Endothelial cell (in vitro differentiated cells): ENCODE measurements at regions not wholly inside any gene's neighbourhood (a gene's known extent, or its start where the extent isn't known, plus 50 kb on each side); places are given as distances from the start of the nearest gene placed in this dataset.

Source experiments
- DNase-seq: peaks from one replicate; pipeline ENCODE4 v3.0.0; 2021; ENCODE audit warnings: low spot score
- H3K27ac Mint-ChIP-seq: one replicate; pipeline ENCODE4 v1.8.0; 2021; ENCODE audit warnings: mixed read lengths, inconsistent platforms; ENCODE audit not compliant: unreplicated experiment
- H3K27me3 Mint-ChIP-seq: one replicate; pipeline ENCODE4 v1.8.0; 2021; ENCODE audit warnings: mild to moderate bottlenecking, moderate library complexity, mixed read lengths, inconsistent platforms; ENCODE audit not compliant: unreplicated experiment
- H3K36me3 Mint-ChIP-seq: one replicate; pipeline ENCODE4 v1.8.0; 2021; ENCODE audit warnings: mild to moderate bottlenecking, low read depth, mixed read lengths, inconsistent platforms; ENCODE audit not compliant: unreplicated experiment
- H3K4me1 Mint-ChIP-seq: one replicate; pipeline ENCODE4 v1.8.0; 2021; ENCODE audit warnings: mild to moderate bottlenecking, mixed read lengths, inconsistent platforms; ENCODE audit not compliant: unreplicated experiment
- H3K4me3 Mint-ChIP-seq: one replicate; pipeline ENCODE4 v1.8.0; 2021; ENCODE audit warnings: mild to moderate bottlenecking, mixed read lengths, inconsistent platforms; ENCODE audit not compliant: unreplicated experiment
- H3K9me3 Mint-ChIP-seq: one replicate; pipeline ENCODE4 v1.8.0; 2021; ENCODE audit warnings: mixed read lengths, inconsistent platforms; ENCODE audit not compliant: unreplicated experiment
- TF ChIP-seq, protein P1 (sequence below): fragments of 200-600 bp; sonication (generic); IDR thresholded peaks from one replicate; pipeline ENCODE4 v1.5.0; 2021; ENCODE audit warnings: antibody characterized with exemption; ENCODE audit not compliant: unreplicated experiment

DNA sequence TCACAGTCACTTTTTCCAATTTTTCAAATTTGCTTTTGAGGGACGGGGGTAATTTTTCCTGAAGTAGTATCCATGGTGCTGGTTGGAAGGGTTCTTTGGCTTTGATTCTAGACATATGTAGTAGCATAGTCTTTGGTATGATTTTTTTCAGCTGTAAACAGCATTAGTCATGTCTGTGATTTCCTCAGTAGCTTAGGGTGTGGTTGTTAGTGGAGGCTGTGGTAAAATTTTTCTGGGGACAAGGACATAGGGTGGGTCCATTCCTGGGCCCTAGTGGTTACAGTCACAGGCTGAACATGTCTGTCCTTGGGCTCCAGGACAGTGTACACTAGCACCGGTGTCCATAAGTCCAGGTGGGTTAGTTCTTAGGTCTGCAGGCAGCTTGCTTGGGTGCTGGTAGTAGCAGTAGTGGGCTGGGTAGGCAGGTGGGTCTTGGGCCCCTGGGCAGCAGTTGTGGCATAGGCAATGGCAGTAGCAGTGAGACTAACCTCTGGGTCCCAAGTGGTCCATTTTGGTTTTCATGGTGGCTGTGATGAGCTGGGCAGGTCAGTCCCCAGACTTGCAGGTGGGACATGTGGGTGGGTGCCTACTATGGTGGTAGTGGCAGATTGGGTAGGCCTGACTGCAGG is 100.0 kb upstream of the CXCL14 start:
- H3K27me3 Mint-ChIP-seq = no peaks in the 10 kb centered on the region
- TF ChIP-seq, protein P1, sequence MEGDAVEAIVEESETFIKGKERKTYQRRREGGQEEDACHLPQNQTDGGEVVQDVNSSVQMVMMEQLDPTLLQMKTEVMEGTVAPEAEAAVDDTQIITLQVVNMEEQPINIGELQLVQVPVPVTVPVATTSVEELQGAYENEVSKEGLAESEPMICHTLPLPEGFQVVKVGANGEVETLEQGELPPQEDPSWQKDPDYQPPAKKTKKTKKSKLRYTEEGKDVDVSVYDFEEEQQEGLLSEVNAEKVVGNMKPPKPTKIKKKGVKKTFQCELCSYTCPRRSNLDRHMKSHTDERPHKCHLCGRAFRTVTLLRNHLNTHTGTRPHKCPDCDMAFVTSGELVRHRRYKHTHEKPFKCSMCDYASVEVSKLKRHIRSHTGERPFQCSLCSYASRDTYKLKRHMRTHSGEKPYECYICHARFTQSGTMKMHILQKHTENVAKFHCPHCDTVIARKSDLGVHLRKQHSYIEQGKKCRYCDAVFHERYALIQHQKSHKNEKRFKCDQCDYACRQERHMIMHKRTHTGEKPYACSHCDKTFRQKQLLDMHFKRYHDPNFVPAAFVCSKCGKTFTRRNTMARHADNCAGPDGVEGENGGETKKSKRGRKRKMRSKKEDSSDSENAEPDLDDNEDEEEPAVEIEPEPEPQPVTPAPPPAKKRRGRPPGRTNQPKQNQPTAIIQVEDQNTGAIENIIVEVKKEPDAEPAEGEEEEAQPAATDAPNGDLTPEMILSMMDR = no peak
- H3K9me3 Mint-ChIP-seq = no peaks in the 10 kb centered on the region
- no peak for DNase-seq
- no peak overlapping the region for H3K4me3 Mint-ChIP-seq
- H3K4me1 Mint-ChIP-seq = no peaks in the 10 kb centered on the region
- no peak overlapping the region for H3K27ac Mint-ChIP-seq
- no peaks in the 10 kb centered on the region for H3K36me3 Mint-ChIP-seq

DNA sequence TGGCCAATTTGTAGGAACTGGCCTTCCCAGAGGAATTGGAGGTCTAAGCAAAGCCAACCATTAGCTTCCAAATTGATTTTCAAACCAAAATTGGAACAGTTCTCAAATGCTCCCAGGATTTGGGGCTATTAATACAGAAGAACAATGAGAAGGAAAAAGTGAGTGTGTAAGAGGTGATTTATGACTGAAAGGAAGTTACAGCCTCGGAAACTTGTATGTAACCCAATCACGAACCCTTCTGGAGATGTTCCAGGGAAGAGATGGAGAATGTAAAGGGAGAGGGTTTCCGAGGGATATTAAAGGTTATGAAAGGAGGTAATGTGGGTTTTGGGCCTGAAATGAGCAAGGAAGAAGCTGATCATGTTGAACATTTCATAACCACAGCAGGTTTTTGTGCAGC is 93.2 kb upstream of the CXCL14 start:
- peaks cover 5% of the 10 kb centered on the region for H3K4me1 Mint-ChIP-seq
- H3K27me3 Mint-ChIP-seq = peaks cover 2% of the 10 kb centered on the region
- TF ChIP-seq, protein P1 = no peak
- H3K36me3 Mint-ChIP-seq = no peaks in the 10 kb centered on the region
- no peak overlapping the region for H3K4me3 Mint-ChIP-seq
- no peak overlapping the region for H3K27ac Mint-ChIP-seq
- DNase-seq = no peak
- no peaks in the 10 kb centered on the region for H3K9me3 Mint-ChIP-seq

DNA sequence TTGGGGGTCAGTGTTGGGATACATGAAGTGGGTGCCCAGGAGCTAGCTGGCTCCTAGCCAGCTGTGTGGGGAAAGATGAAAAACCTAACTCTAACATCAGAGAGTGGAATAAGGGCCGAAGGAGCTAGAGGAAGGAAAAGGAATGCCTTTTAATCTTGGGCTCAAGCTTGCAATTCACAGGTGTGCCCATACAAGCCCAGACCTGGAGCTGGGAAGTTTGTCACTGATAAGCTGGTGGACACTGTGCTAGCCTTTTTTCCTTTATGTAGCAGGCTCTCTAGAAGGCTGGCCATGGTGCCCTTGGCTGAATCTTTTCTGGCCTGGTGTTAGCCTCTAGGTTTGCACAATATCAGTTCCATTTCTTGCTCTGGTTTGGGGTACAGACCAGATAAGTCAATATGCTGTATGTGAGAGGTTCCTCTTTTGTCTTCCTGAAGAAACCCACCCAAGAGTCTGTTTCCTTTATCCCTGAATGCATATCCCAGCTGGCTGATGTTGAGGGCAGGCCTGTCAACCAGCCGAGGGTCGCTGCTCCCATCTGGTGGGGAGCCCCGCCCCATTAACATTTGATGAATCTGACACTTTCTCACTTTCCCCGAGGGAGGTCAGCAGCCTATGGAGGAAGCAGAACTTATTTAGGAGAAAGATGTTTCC is 92.4 kb upstream of the CXCL14 start:
- no peak overlapping the region for H3K4me3 Mint-ChIP-seq
- TF ChIP-seq, protein P1 = no peak
- no peak overlapping the region for H3K27ac Mint-ChIP-seq
- peaks cover 5% of the 10 kb centered on the region for H3K4me1 Mint-ChIP-seq
- no peaks in the 10 kb centered on the region for H3K9me3 Mint-ChIP-seq
- no peak for DNase-seq
- H3K36me3 Mint-ChIP-seq = no peaks in the 10 kb centered on the region
- H3K27me3 Mint-ChIP-seq = peaks cover 2% of the 10 kb centered on the region

DNA sequence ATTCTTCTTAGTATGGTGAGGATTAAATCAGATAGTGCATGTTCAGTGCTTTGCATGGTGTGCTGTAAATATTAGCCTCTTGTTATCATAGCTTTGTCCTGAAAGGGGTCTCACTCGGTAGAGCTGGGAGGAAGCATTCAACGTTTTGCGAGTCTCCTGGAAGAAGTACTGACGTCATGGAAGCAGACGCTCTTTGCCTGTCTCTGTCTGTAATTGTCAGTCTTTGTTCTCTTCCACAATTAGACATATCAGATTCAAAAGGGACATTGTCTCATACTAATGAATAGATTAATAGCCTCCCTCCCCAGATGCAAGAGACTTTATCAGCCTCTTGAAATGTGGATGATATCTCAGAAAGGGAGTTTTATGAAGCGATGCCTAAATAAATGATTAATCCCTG is 91.8 kb upstream of the CXCL14 start:
- H3K27me3 Mint-ChIP-seq = peaks cover 2% of the 10 kb centered on the region
- TF ChIP-seq, protein P1 = no peak
- H3K4me3 Mint-ChIP-seq = no peak overlapping the region
- H3K36me3 Mint-ChIP-seq = no peaks in the 10 kb centered on the region
- H3K4me1 Mint-ChIP-seq = peaks cover 5% of the 10 kb centered on the region
- no peak overlapping the region for H3K27ac Mint-ChIP-seq
- no peak for DNase-seq
- H3K9me3 Mint-ChIP-seq = no peaks in the 10 kb centered on the region

DNA sequence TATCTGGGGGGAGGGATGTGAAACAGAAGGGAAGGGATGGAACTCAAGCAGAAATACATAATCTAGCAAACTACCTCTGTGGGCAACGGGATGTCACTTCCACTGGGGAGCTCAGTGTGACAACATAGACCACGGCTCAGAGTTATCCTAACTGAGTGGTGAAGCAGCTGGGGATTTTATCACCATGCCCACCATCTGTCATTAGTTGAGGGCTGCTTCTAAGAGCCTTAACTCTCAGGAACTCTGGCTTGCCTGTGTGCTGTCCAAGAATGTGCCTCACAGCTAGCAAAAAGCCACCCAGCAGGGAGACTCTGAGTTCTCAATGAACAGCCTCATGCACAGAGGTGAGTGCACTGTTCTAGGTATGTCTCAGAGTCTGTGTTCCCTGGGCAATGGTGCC is 90.6 kb upstream of the CXCL14 start:
- TF ChIP-seq, protein P1 = no peak
- H3K4me1 Mint-ChIP-seq = peaks cover 5% of the 10 kb centered on the region
- no peak overlapping the region for H3K4me3 Mint-ChIP-seq
- H3K36me3 Mint-ChIP-seq = no peaks in the 10 kb centered on the region
- H3K27ac Mint-ChIP-seq = no peak overlapping the region
- H3K9me3 Mint-ChIP-seq = no peaks in the 10 kb centered on the region
- no peak for DNase-seq
- H3K27me3 Mint-ChIP-seq = peaks cover 2% of the 10 kb centered on the region
